Peyer's patch (tissue), 4 donors: ENCODE measurements at regions not wholly inside any gene's neighbourhood (a gene's known extent, or its start where the extent isn't known, plus 50 kb on each side); places are given as distances from the start of the nearest gene placed in this dataset.

ENCODE experiments used
- CTCF ChIP-seq, 6 experiments: fragments of 450-650 bp in 4 of 6; fragments of 200-600 bp in 2 of 6; sonication (generic) in 1 of 6; IDR thresholded peaks; one replicate each; pipeline ENCODE4 v1.5.1; 2017 to 2019; ENCODE audit warnings: antibody characterized with exemption in 6 of 6, mild to moderate bottlenecking in 3 of 6, moderate library complexity in 1 of 6
- POLR2A ChIP-seq, 2 donors: fragments of 450-650 bp; IDR thresholded peaks; one replicate each; pipeline ENCODE4 v1.5.1; 2017; ENCODE audit warnings: antibody characterized with exemption in 2 of 2, mild to moderate bottlenecking in 2 of 2, moderate library complexity in 2 of 2

- TF ChIP-seq CTCF (IDR thresholded peaks at IDR 0.05): no peak
- no peak for TF ChIP-seq POLR2A (IDR thresholded peaks at IDR 0.05)
Measured at GRCh38 chr6:27579973-27580372, 107.1 kb upstream of the ZNF184 start.
